H1 (cell line): ENCODE measurements at regions not wholly inside any gene's neighbourhood (a gene's known extent, or its start where the extent isn't known, plus 50 kb on each side); places are given as distances from the start of the nearest gene placed in this dataset.

Source experiments
- CTCF ChIA-PET: fragments of 300-600 bp; sonication (Branson Sonifier 250); formaldehyde crosslinking; loops from one replicate; lab custom pipeline; 2021; ENCODE audit not compliant: partially characterized antibody; lab: Charles Lee
- POLR2A ChIA-PET: fragments of 300-600 bp; sonication (Branson Sonifier 250); formaldehyde crosslinking; loops from one replicate; lab custom pipeline; 2021; ENCODE audit warnings: inconsistent platforms; ENCODE audit not compliant: partially characterized antibody; lab: Charles Lee
- DNase-seq, 2 experiments: peaks; one replicate each; pipeline versions ENCODE4 v3.0.0 to v3.0.0-alpha.2; 2010 to 2022; ENCODE audit warnings: low spot score in 2 of 2, low read depth in 1 of 2, mixed read lengths in 1 of 2
- FAIRE-seq: peaks from 2 replicates; lab custom pipeline; 2011; peaks lifted over from hg19 to GRCh38; lab: Jason Lieb, UNC
- H2AFZ ChIP-seq: 2 replicates; pipeline ENCODE4 v1.8.1; 2012; ENCODE audit warnings: low read length, inconsistent platforms
- H2AK5ac ChIP-seq: 2 replicates; pipeline ENCODE4 v1.6.1; 2013; ENCODE audit warnings: low read depth, low read length
- H2BK120ac ChIP-seq: replicated peaks from 2 replicates; pipeline ENCODE3; 2013; ENCODE audit warnings: low read depth, low read length, inconsistent platforms
- H2BK12ac ChIP-seq: 2 replicates; pipeline ENCODE4 v1.6.1; 2013; ENCODE audit warnings: low read depth, low read length
- H2BK15ac ChIP-seq: 2 replicates; pipeline ENCODE4 v1.6.1; 2013; ENCODE audit warnings: low read length
- H2BK20ac ChIP-seq: 2 replicates; pipeline ENCODE4 v1.6.1; 2013; ENCODE audit warnings: low read length
- H2BK5ac ChIP-seq: 2 replicates; pipeline ENCODE4 v1.6.1; 2013; ENCODE audit warnings: low read depth, low read length
- H3K14ac ChIP-seq: 2 replicates; pipeline ENCODE4 v1.6.1; 2013; ENCODE audit warnings: inconsistent platforms; ENCODE audit not compliant: insufficient read length
- H3K18ac ChIP-seq: 2 replicates; pipeline ENCODE4 v1.6.1; 2013; ENCODE audit warnings: low read length; ENCODE audit errors: extremely low read depth
- H3K23ac ChIP-seq: 2 replicates; pipeline ENCODE4 v1.6.1; 2013; ENCODE audit warnings: inconsistent platforms; ENCODE audit not compliant: insufficient read length
- H3K23me2 ChIP-seq: 2 replicates; pipeline ENCODE4 v1.6.1; 2013; ENCODE audit warnings: low read depth, low read length
- H3K27ac ChIP-seq: 2 replicates; pipeline ENCODE4 v1.6.1; 2011; ENCODE audit warnings: low read depth, low read length, inconsistent platforms
- H3K27me3 ChIP-seq, 4 experiments: replicated peaks in 1 of 4; 1 replicate in 1 of 4; 2 replicates in 3 of 4; pipeline versions ENCODE4 v1.6.1 to v1.8.1; 2011 to 2013; ENCODE audit warnings: low read length in 3 of 4, mild to moderate bottlenecking in 3 of 4, inconsistent platforms in 2 of 4, mixed read lengths in 2 of 4, moderate library complexity in 1 of 4; ENCODE audit not compliant: control insufficient read depth in 3 of 4, insufficient read depth in 3 of 4; ENCODE audit errors: extremely low read depth in 1 of 4
- H3K36me3 ChIP-seq, 4 experiments: 2 replicates each; pipeline versions ENCODE4 v1.6.1 to v1.8.1; 2011 to 2013; ENCODE audit warnings: mild to moderate bottlenecking in 4 of 4, low read length in 3 of 4, moderate library complexity in 2 of 4, control low read depth in 1 of 4, inconsistent platforms in 1 of 4; ENCODE audit not compliant: insufficient read depth in 4 of 4, control insufficient read depth in 2 of 4
- H3K4ac ChIP-seq: replicated peaks from 2 replicates; pipeline ENCODE3; 2013; ENCODE audit warnings: low read length, low read depth, mixed read lengths, inconsistent platforms; ENCODE audit not compliant: insufficient read length
- H3K4me1 ChIP-seq, 4 experiments: replicated peaks in 1 of 4; 1 replicate in 1 of 4; 2 replicates in 3 of 4; pipeline versions ENCODE4 v1.6.1 to v1.8.1; 2011 to 2013; ENCODE audit warnings: low read length in 3 of 4, inconsistent platforms in 2 of 4, mixed read lengths in 1 of 4; ENCODE audit not compliant: insufficient read depth in 4 of 4, control insufficient read depth in 3 of 4
- H3K4me2 ChIP-seq, 2 experiments: 2 replicates each; pipeline versions ENCODE4 v1.6.1 to v1.8.1; 2011 to 2013; ENCODE audit warnings: low read depth in 2 of 2, low read length in 2 of 2, control low read depth in 1 of 2, inconsistent platforms in 1 of 2, mild to moderate bottlenecking in 1 of 2; ENCODE audit not compliant: insufficient read depth in 1 of 2
- H3K4me3 ChIP-seq, 4 experiments: fragments of 200-600, 300-600 bp in 1 of 4; sonication (generic), shearing (Covaris generic), sonication (Bioruptor Twin) in 1 of 4; 2 replicates each; pipeline versions ENCODE4 v1.5.1 to v1.8.1; 2011 to 2016; ENCODE audit warnings: low read length in 4 of 4, low read depth in 3 of 4, control low read depth in 2 of 4, inconsistent platforms in 2 of 4, mild to moderate bottlenecking in 2 of 4, mixed read lengths in 1 of 4, moderate library complexity in 1 of 4; ENCODE audit not compliant: insufficient read depth in 2 of 4; ENCODE audit errors: extremely low read depth in 1 of 4
- H3K56ac ChIP-seq: replicated peaks from 2 replicates; pipeline ENCODE3; 2013; ENCODE audit warnings: low read depth, mild to moderate bottlenecking, mixed read lengths, low read length, inconsistent platforms; ENCODE audit not compliant: insufficient read length
- H3K79me1 ChIP-seq: 2 replicates; pipeline ENCODE4 v1.6.1; 2013; ENCODE audit warnings: low read depth, low read length, control low read depth
- H3K79me2 ChIP-seq, 2 experiments: 2 replicates each; pipeline versions ENCODE4 v1.6.1 to v1.8.1; 2012 to 2013; ENCODE audit warnings: low read length in 2 of 2, mild to moderate bottlenecking in 2 of 2, inconsistent platforms in 1 of 2; ENCODE audit not compliant: insufficient read depth in 2 of 2, control insufficient read depth in 1 of 2
- H3K9ac ChIP-seq, 4 experiments: replicated peaks in 1 of 4; 1 replicate in 1 of 4; 2 replicates in 3 of 4; pipeline versions ENCODE4 v1.6.1 to v1.8.1; 2011 to 2013; ENCODE audit warnings: low read depth in 3 of 4, low read length in 3 of 4, control low read depth in 2 of 4, mild to moderate bottlenecking in 2 of 4, moderate library complexity in 2 of 4, inconsistent platforms in 1 of 4; ENCODE audit errors: extremely low read depth in 1 of 4
- H3K9me3 ChIP-seq, 2 experiments: 2 replicates each; pipeline versions ENCODE4 v1.6.1 to v1.8.1; 2012 to 2013; ENCODE audit warnings: mild to moderate bottlenecking in 2 of 2, moderate library complexity in 2 of 2, control low read depth in 1 of 2, inconsistent platforms in 1 of 2, low read depth in 1 of 2, low read length in 1 of 2, mixed read lengths in 1 of 2; ENCODE audit not compliant: insufficient read depth in 2 of 2
- H4K20me1 ChIP-seq, 2 experiments: replicated peaks in 1 of 2; 2 replicates each; pipeline versions ENCODE3 to v1.8.1; 2011 to 2013; ENCODE audit warnings: inconsistent platforms in 2 of 2, low read length in 2 of 2, mild to moderate bottlenecking in 1 of 2; ENCODE audit not compliant: insufficient read depth in 2 of 2, control insufficient read depth in 1 of 2
- H4K5ac ChIP-seq: 2 replicates; pipeline ENCODE4 v1.6.1; 2013; ENCODE audit warnings: low read length, low read depth, mixed read lengths, inconsistent platforms; ENCODE audit not compliant: insufficient read length
- H4K8ac ChIP-seq: 2 replicates; pipeline ENCODE4 v1.8.0; 2013; ENCODE audit warnings: mild to moderate bottlenecking, moderate library complexity, low read length, inconsistent platforms; ENCODE audit not compliant: insufficient read depth; ENCODE audit errors: extremely low read depth
- H4K91ac ChIP-seq: replicated peaks from 2 replicates; pipeline ENCODE3; 2013; ENCODE audit warnings: low read length, mixed read lengths, inconsistent platforms; ENCODE audit not compliant: insufficient read length
- CEBPB ChIP-seq: IDR thresholded peaks from 2 replicates; pipeline ENCODE4 v1.6.1; 2012; ENCODE audit warnings: low read depth, low read length
- FOSL1 ChIP-seq: IDR thresholded peaks from 2 replicates; pipeline ENCODE4 v1.6.1; 2011; ENCODE audit warnings: mild to moderate bottlenecking, low read depth, low read length, moderate library complexity; ENCODE audit not compliant: insufficient read depth
- HDAC2 ChIP-seq, 2 experiments: fragments of 300-600 bp in 1 of 2; sonication (generic) in 1 of 2; IDR thresholded peaks; 2 replicates each; pipeline ENCODE4 v1.6.1; 2011 to 2012; ENCODE audit warnings: low read depth in 2 of 2, low read length in 2 of 2, mild to moderate bottlenecking in 2 of 2, moderate library complexity in 2 of 2, borderline replicate concordance in 1 of 2, inconsistent platforms in 1 of 2
- KDM4A ChIP-seq: IDR thresholded peaks from one replicate; pipeline ENCODE4 v1.7.1; 2012; ENCODE audit warnings: low read depth, mild to moderate bottlenecking, moderate library complexity, low read length, inconsistent platforms; ENCODE audit not compliant: severe bottlenecking
- NRF1 ChIP-seq: IDR thresholded peaks from 2 replicates; pipeline ENCODE4 v1.6.1; 2011; ENCODE audit warnings: mild to moderate bottlenecking, low read depth, low read length, improper control_type of control experiment
- SIX5 ChIP-seq: IDR thresholded peaks from 2 replicates; pipeline ENCODE4 v1.6.1; 2011; ENCODE audit warnings: mild to moderate bottlenecking, low read depth, low read length
- TBP ChIP-seq: IDR thresholded peaks from 2 replicates; pipeline ENCODE4 v1.6.1; 2011; ENCODE audit warnings: low read depth, low read length, improper control_type of control experiment
- WGBS, 2 experiments: shearing (Covaris generic) in 1 of 2; methylation state at CpG; one replicate each; pipeline versions ENCODE4 v1.1.6 to v1.1.7; 2013 to 2015; ENCODE audit warnings: low lambda C conversion rate in 2 of 2, mixed read lengths in 2 of 2, inconsistent platforms in 1 of 2, low coverage in 1 of 2, missing lambda C conversion rate in 1 of 2; ENCODE audit not compliant: insufficient replicate concordance in 2 of 2, insufficient coverage in 1 of 2, insufficient read length in 1 of 2; ENCODE audit errors: extremely low coverage in 1 of 2, missing lambda C conversion rate in 1 of 2; 5-methylcytosine and 5-hydroxymethylcytosine counted together
- TF ChIP-seq, protein P1 (sequence below), 3 experiments: IDR thresholded peaks; 1 replicate in 2 of 3; 2 replicates in 1 of 3; pipeline versions ENCODE4 v1.5.1 to v1.6.1; 2011; ENCODE audit warnings: low read length in 3 of 3, mild to moderate bottlenecking in 3 of 3, inconsistent platforms in 2 of 3, low read depth in 1 of 3, moderate library complexity in 1 of 3; ENCODE audit not compliant: insufficient read depth in 1 of 3; ENCODE audit errors: control extremely low read depth in 1 of 3
- TF ChIP-seq, protein P2 (sequence below): IDR thresholded peaks from 2 replicates; pipeline ENCODE4 v1.6.1; 2011; ENCODE audit warnings: low read length, improper control_type of control experiment

DNA sequence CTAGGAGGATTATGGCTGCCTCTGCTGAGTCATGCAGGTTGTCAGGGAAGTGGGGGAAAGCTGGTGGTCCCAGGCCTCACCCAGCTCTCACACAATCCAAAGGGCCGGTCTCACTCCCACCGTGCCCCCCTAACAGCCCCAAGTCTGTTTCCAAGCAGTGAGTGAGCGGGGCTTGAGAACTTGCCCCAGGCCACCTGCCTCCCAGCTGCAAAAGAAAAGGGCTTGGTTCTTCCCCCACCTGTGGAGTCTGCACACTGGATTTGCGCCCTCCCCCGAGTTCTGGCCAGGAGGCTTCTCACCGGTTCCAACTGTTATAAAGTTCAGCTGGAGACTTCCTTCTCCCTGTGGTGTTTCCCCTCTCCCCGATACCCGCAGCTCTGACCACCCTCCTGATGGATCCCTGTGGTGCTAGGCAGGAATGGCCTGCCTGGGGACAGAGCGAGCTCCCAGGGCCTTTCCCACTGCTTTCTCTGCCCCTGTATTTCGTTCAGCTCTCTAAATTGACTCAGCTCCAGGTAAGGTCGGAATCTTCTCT, 222.3 kb downstream of the BARHL2 start:
- no peaks in the 10 kb centered on the region for H3K9me3 ChIP-seq
- ChIA-PET CTCF (interaction anchor here (0.6 to 1.5 kb wide), 5 partner anchors 11 to 85 kb away, joined by 3 to 6 read pairs (median 4); no protein-coding TSS in a partner anchor), POLR2A (no interaction called here)
- H3K4me1 ChIP-seq = 0 out of 7 replicates have a peak, but pooled peaks cover 0 to 7% (median 2%) of the 10 kb centered on the region in 4 experiments
- H2AFZ ChIP-seq = no peak overlapping the region
- H4K8ac ChIP-seq = peak overlapping the region; percentile 68; the same call in 1 of the 2 replicates
- no peak overlapping the region for H3K14ac ChIP-seq
- no peak overlapping the region for H2BK120ac ChIP-seq
- H3K79me2 ChIP-seq = no peaks in the 10 kb centered on the region
- H2BK20ac ChIP-seq = no peak overlapping the region
- no peak overlapping the region for H3K9ac ChIP-seq
- no peaks in the 10 kb centered on the region for H3K79me1 ChIP-seq
- no peak overlapping the region for H3K4me2 ChIP-seq
- H3K18ac ChIP-seq = 0 out of 2 replicates have a peak overlapping the region, but pooled peaks have one; percentile 71
- H3K56ac ChIP-seq = no peak overlapping the region
- no peak overlapping the region for H2AK5ac ChIP-seq
- no peaks in the 10 kb centered on the region for H3K23me2 ChIP-seq
- H3K36me3 ChIP-seq = no peaks in the 10 kb centered on the region
- H2BK15ac ChIP-seq = no peak overlapping the region
- no peak overlapping the region for H2BK5ac ChIP-seq
- H3K27ac ChIP-seq = no peak overlapping the region
- no peak for FAIRE-seq
- no peak overlapping the region for H3K4ac ChIP-seq
- peak overlapping the region; percentile 60; the same call in 1 of the 2 replicates for H2BK12ac ChIP-seq
- peak overlapping the region; percentile 81 for H4K91ac ChIP-seq
- H3K4me3 ChIP-seq = no peak overlapping the region
- no peaks in the 10 kb centered on the region for H4K20me1 ChIP-seq
- H3K27me3 ChIP-seq = no peaks in the 10 kb centered on the region
- H3K23ac ChIP-seq = no peak overlapping the region
- DNase-seq = no peak
- H4K5ac ChIP-seq = no peak overlapping the region
- WGBS, 2 experiments = 89% methylated on average over 11 of the region's 11 CpGs; no CpG with 5 or more reads in 1 of the 2 experiments
- TF ChIP-seq NRF1 (no peak), FOSL1 (no peak), KDM4A (no peak), CEBPB (no peak), HDAC2 (IDR thresholded peaks at IDR 0.05; ENCODE audit: borderline replicate concordance in 1 of 2, low read depth in 2 of 2, low read length in 2 of 2) (no peak), SIX5 (no peak), TBP (no peak)
- TF ChIP-seq, protein P1, sequence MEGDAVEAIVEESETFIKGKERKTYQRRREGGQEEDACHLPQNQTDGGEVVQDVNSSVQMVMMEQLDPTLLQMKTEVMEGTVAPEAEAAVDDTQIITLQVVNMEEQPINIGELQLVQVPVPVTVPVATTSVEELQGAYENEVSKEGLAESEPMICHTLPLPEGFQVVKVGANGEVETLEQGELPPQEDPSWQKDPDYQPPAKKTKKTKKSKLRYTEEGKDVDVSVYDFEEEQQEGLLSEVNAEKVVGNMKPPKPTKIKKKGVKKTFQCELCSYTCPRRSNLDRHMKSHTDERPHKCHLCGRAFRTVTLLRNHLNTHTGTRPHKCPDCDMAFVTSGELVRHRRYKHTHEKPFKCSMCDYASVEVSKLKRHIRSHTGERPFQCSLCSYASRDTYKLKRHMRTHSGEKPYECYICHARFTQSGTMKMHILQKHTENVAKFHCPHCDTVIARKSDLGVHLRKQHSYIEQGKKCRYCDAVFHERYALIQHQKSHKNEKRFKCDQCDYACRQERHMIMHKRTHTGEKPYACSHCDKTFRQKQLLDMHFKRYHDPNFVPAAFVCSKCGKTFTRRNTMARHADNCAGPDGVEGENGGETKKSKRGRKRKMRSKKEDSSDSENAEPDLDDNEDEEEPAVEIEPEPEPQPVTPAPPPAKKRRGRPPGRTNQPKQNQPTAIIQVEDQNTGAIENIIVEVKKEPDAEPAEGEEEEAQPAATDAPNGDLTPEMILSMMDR (IDR thresholded peaks at IDR 0.05; ENCODE audit: control extremely low read depth in 1 of 3, insufficient read depth in 1 of 3, low read depth in 1 of 3, low read length in 3 of 3) = no peak
- TF ChIP-seq, protein P2, sequence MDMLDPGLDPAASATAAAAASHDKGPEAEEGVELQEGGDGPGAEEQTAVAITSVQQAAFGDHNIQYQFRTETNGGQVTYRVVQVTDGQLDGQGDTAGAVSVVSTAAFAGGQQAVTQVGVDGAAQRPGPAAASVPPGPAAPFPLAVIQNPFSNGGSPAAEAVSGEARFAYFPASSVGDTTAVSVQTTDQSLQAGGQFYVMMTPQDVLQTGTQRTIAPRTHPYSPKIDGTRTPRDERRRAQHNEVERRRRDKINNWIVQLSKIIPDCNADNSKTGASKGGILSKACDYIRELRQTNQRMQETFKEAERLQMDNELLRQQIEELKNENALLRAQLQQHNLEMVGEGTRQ = no peak
